Left cardiac atrium (tissue), 4 donors: ENCODE measurements at regions not wholly inside any gene's neighbourhood (a gene's known extent, or its start where the extent isn't known, plus 50 kb on each side); places are given as distances from the start of the nearest gene placed in this dataset.
"Not testable (repeated sequence)": the region's sequence is repeated elsewhere in the genome, so short reads cannot be mapped to it uniquely, and the experiment has no call there.

ENCODE experiments used
- ATAC-seq, 2 donors: fragments of 200-7000 bp; cut with Tn5 transposase; one replicate each; pipeline ENCODE4 v1.9.1; 2020; ENCODE audit warnings: mild to moderate bottlenecking in 2 of 2, moderate library complexity in 2 of 2
- DNase-seq: peaks from one replicate; pipeline ENCODE4 v3.0.0-alpha.2; 2020
- intact Hi-C, 2 donors: fragments of 100-400 bp; cut with DNase I; formaldehyde crosslinking; loops; one replicate each; pipeline versions ENCODE4 v1.14.1 to v1.15.1; 2022 to 2023
- donor health status: DM: no; HTN: yes; CAD: no.
- donor health status: DM: no; HTN: yes; CAD: no; lungs with severe emphysema.
- donor health status: DM: yes; HTN: yes; CAD: no.
- donor health status: Dilated cardiomyopathy.

DNA sequence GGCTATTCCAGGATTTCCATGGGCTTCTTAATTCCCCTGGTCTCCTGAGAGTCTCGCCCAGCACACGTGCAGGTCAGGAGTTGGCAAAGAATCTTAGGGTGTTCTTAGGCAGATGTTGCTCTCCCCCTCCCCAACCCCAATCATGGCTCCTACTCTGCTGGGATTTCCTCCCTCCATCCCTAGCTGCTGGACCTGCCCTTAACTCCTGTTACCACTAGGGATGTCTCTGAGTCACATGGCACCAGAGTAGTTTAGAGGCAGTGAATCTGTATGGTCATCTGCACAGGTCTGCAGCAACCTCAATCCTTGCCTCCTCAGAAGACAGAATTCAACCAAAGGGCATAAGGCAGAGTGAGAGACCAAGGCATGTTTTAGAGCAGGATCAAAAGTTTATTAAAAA is 51.8 kb upstream of the CHST3 start:
- DNase-seq (no peak), ATAC-seq (no peak)
- intact Hi-C loops, result no loop called here

DNA sequence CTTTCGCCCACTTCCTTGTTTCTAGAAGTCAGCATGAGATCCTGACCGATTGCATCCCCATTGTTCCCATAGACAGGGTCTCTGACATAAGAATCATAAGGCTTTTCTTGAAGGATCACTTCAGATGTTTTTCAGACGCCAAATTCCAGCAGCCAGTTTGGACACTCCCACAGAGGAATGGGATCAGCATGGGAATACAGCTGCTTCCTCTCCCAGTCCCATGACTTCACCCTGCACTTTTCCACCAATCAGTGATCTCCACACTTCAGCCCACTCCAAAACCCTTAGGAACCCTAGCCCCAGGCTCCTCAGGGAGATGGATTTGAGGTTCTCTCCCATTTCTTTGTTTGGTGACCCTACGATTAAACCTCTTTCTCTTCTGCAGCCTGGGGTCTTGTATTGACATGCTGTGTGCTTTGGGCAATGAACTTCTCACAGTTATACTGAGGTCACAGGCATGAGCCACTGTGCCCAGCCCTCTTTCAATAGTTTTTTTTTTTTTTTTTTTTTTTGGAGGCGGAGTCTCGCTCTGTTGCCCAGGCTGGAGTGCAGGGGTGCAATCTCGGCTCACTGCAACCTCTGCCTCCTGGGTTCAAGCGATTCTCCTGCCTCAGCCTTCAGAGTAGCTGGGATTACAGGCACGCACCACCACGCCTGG is 52.8 kb upstream of the CHST3 start:
- DNase-seq (no peak), ATAC-seq (peak; percentile 32 to 63)
- intact Hi-C loops, result no loop called here

DNA sequence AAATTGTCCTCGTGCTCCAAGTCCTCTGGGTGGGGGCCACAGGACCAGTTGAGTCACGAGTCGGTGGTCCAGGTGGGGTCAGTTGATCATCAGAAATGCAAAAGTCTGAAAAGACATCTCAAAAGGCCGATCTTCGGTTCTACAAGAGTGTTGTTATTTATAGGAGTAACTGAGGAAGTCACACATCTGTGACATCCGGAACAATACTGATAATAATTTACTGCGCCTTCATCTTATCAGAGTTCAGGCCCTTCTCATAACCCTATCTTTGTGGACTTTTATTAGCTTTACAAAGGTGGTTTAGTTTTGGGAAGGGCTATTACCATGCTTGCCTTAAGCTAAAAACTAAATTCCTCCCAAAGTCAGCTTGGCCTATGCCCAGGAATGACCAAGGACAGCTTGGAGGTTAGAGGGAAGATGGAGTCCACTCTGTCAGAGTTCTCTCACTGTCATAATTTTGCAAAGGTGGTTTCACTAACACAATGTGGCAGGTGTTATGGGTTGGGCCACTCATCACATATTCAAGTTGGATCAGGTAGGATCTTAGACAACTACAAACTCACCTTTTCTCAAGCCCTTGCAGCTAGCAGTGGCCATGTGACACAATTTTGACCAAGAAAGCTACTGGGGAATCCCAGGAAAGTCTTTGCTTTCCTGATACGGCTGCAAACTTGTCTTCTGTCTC is 54.7 kb upstream of the CHST3 start:
- DNase-seq (no peak), ATAC-seq (no peak)
- intact Hi-C loops, result no loop called here

DNA sequence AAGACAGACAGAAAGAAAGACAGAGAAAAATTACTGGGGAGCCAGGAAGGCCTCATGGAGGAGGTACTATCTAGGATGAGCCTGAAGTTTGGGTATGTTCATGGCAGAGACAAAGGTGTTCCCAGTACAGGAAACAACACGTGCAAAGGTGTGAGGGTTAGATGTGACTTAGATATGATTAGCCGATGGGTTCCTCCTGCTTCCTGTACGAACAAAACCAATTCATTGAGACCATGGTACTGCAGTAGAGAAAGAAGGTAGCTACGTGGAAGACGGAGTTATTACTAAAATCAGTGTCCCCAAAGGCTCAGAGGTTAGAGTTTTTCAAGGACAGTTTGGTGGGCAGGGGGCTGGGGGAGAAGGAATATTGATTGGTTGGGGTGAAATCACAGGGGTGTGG is 55.2 kb upstream of the CHST3 start:
- DNase-seq, result no peak
- ATAC-seq, result no peak
- intact Hi-C loops, result no loop called here

DNA sequence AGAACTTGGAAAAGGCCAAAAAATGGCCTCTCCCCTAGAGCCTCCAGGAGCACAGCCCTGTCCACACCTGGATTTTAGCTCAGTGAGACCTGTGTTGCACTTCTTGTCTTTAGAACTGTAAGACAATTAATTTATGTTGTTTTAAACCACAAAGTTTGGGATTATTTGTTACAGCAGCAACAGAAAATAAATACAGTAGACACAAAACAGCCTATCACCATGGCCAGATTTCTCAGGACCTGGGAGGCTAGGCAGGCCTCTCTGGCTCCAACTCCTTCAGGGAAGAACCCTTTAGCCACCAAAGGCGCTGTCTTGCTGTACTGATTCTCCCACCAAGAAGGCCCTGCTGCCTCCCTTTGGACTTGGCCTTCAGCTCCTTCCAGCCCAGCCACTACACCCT is 54.1 kb upstream of the PSAP start:
- intact Hi-C loops, result no loop called here
- no peak for ATAC-seq
- DNase-seq, result no peak

DNA sequence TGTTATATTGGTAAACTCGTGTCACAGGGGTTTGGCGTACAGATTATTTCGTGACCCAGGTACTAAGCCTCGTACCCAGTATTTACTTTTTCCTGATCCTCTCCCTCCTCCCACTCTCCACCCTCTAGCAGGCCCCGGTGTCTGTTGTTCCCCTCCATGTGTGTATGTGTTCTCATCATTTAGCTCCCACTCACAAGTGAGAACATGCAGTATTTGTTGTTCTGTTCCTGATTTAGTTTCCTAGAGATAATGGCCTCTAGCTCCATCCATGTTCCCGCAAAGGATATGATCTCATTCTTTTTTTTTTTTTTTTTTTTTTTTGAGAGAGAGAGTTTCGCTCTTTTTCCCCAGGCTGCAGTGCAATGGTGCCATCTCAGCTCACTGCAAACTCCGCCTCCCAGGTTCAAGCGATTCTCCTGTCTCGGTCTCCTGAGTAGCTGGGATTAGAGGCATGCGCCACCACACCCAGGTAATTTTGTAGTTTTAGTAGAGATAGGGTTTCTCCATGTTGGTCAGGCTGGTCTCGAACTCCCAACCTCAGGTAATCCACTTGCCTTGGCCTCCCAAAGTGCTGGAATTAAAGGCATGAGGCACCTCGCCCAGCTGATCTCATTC is 52.7 kb upstream of the PSAP start:
- intact Hi-C loops, DNase-seq: not testable (repeated sequence)
- peak; percentile 72 to 85 for ATAC-seq

DNA sequence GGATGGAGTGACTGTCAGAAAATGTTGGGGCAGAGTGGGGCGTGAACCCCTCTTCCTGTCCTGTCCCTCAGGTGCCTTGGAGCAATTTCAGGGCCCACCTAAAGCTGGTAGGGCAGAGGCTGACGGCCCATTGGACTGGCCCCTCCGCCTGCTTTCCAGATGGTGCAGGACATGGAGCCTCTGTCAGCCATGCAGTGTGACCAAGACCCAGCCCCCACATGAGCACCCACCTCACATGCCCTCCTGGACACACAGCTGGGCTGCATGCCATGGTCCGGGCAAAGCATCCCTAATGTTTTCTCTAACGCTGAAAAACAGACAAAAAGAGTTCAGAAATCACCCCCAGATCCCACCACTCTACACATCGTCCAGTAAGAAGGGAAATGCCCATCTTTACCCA is 51.3 kb upstream of the PSAP start:
- ATAC-seq (no peak), DNase-seq (no peak)
- intact Hi-C loops, result no loop called here
